HEK293 (cell line): ENCODE measurements at regions not wholly inside any gene's neighbourhood (a gene's known extent, or its start where the extent isn't known, plus 50 kb on each side); places are given as distances from the start of the nearest gene placed in this dataset.

Source experiments
- GLIS1 ChIP-seq: fragments of 450-650 bp; formaldehyde crosslinking; IDR thresholded peaks from 2 replicates; pipeline ENCODE4 v1.5.1; 2016; ENCODE audit warnings: missing biosample characterization, missing genetic modification characterization
- PBX3 ChIP-seq: sonication (generic); formaldehyde crosslinking; IDR thresholded peaks from 2 replicates; pipeline ENCODE4 v1.8.1; 2022; ENCODE audit warnings: mild to moderate bottlenecking, moderate library complexity, missing genetic modification reagents
- YY1 ChIP-seq: fragments of 450-650 bp; formaldehyde crosslinking; IDR thresholded peaks from 2 replicates; pipeline ENCODE4 v1.5.1; 2018; ENCODE audit warnings: missing biosample characterization, missing genetic modification characterization
- ZNF146 ChIP-seq: fragments of 450-650 bp; formaldehyde crosslinking; IDR thresholded peaks from 2 replicates; pipeline ENCODE4 v1.5.1; 2016; ENCODE audit warnings: missing biosample characterization, missing genetic modification characterization
- ZNF24 ChIP-seq: fragments of 450-650 bp; formaldehyde crosslinking; IDR thresholded peaks from 2 replicates; pipeline ENCODE4 v1.5.1; 2016; ENCODE audit warnings: missing biosample characterization, missing genetic modification characterization
- ZNF362 ChIP-seq: fragments of 450-650 bp; formaldehyde crosslinking; IDR thresholded peaks from 2 replicates; pipeline ENCODE4 v1.5.1; 2016; ENCODE audit warnings: missing biosample characterization, missing genetic modification characterization
- ZNF449 ChIP-seq: fragments of 450-650 bp; formaldehyde crosslinking; IDR thresholded peaks from 2 replicates; pipeline ENCODE4 v1.5.1; 2017; ENCODE audit warnings: missing biosample characterization, mild to moderate bottlenecking, missing genetic modification characterization, moderate library complexity
- ZNF624 ChIP-seq: fragments of 450-650 bp; formaldehyde crosslinking; IDR thresholded peaks from 2 replicates; pipeline ENCODE4 v1.5.1; 2017; ENCODE audit warnings: missing biosample characterization, missing genetic modification characterization
- ZNF639 ChIP-seq: fragments of 450-650 bp; formaldehyde crosslinking; IDR thresholded peaks from 2 replicates; pipeline ENCODE4 v1.5.1; 2016; ENCODE audit warnings: missing biosample characterization, missing genetic modification characterization
- ZNF654 ChIP-seq: fragments of 450-650 bp; formaldehyde crosslinking; IDR thresholded peaks from 2 replicates; pipeline ENCODE4 v1.5.1; 2016; ENCODE audit warnings: low read depth, missing biosample characterization, missing genetic modification characterization

- TF ChIP-seq ZNF624 (tag by site-specific recombination) (no peak), GLIS1 (tag by site-specific recombination) (no peak), ZNF449 (tag by site-specific recombination) (no peak), ZNF639 (tag by site-specific recombination) (no peak), ZNF24 (no peak), YY1 (no peak), ZNF654 (tag by site-specific recombination) (no peak), ZNF362 (tag by site-specific recombination) (no peak), ZNF146 (tag by site-specific recombination) (no peak), PBX3 (CRISPR knock-in tag) (no peak)
These were observed 140.3 kb upstream of the DDX18 start for GRCh38 chr2:117674172-117674571.
